ENCODE measurements at regions not wholly inside any gene's neighbourhood (a gene's known extent, or its start where the extent isn't known, plus 50 kb on each side); places are given as distances from the start of the nearest gene placed in this dataset.

DNA sequence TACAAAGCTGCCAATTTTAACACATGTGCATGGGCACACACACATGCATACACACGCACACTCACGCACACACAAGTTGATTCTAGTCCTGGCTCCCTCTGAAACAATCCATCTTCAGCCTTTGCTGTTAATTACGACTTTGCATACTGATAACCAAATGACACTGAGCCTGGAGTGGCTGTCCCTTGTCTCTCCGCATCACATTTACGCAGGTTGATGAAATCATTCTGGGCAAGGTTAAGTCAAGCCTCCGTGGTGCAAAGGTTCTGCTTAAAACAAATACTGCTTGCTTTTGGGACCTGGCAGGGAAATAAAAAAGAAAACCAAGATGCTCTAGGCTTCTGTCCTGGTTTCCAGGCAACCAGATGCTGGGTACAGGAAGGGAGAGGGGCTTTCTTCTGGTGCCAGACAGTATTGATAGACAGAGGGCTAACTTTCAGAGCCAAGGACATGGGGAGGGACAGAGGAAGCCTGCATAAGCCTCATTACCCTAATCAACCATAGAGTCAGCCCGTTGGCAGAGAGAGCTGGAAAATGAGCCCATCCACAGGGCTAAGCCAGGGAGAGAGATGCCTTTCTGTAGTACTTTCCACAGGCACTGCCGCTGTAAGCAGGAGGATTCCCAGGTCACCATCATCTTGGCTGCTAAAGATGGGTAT is 233.0 kb downstream of the WDR11 start:
- H3K36me3 ChIP-seq: no peaks in the 10 kb centered on the region
- no peak for DNase-seq
- H3K9me3 ChIP-seq: no peaks in the 10 kb centered on the region
- TF ChIP-seq, protein P1, sequence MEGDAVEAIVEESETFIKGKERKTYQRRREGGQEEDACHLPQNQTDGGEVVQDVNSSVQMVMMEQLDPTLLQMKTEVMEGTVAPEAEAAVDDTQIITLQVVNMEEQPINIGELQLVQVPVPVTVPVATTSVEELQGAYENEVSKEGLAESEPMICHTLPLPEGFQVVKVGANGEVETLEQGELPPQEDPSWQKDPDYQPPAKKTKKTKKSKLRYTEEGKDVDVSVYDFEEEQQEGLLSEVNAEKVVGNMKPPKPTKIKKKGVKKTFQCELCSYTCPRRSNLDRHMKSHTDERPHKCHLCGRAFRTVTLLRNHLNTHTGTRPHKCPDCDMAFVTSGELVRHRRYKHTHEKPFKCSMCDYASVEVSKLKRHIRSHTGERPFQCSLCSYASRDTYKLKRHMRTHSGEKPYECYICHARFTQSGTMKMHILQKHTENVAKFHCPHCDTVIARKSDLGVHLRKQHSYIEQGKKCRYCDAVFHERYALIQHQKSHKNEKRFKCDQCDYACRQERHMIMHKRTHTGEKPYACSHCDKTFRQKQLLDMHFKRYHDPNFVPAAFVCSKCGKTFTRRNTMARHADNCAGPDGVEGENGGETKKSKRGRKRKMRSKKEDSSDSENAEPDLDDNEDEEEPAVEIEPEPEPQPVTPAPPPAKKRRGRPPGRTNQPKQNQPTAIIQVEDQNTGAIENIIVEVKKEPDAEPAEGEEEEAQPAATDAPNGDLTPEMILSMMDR (IDR thresholded peaks at IDR 0.05): no peak
- TF ChIP-seq POLR2AphosphoS5 (IDR thresholded peaks at IDR 0.05): no peak
- TF ChIP-seq EP300 (IDR thresholded peaks at IDR 0.05): no peak
- TF ChIP-seq POLR2A (IDR thresholded peaks at IDR 0.05): no peak
- intact Hi-C loops (cut with DNase I; ENCODE audit: low total_unique reads): no loop called here
- no peaks in the 10 kb centered on the region for H3K27me3 ChIP-seq
- H3K4me1 ChIP-seq: peaks cover 0 to 12% (median 9%) of the 10 kb centered on the region in 4 donors
- no peak overlapping the region for H3K27ac ChIP-seq
- no peak overlapping the region for H3K4me3 ChIP-seq
- WGBS, 5 donors: 72 to 81% (median 79%) methylated on average over 8 of the region's 8 CpGs

DNA sequence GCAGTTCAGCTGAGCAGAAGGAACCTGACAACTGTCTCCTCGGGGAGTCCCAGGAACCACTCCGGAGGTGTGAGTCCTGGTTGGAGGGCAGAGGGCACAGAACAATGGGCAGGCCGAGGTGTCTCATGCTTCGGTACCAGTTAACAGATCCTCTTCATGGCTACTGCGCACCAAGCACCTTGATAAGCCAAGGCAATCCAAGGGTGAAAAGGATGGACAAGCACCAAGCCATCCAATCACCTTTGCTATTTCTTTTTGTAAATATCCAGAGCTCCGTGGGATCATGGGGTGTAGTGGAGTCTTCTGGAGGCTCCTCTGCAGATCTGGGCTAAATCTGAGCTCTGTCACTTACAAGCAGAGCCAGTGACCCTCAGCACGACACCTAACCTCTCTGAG is 233.5 kb downstream of the WDR11 start:
- WGBS, 5 donors: 75 to 84% (median 83%) methylated on average over 7 of the region's 7 CpGs
- no peaks in the 10 kb centered on the region for H3K9me3 ChIP-seq
- TF ChIP-seq, protein P1 (IDR thresholded peaks at IDR 0.05): no peak
- no peak for TF ChIP-seq POLR2AphosphoS5 (IDR thresholded peaks at IDR 0.05)
- no peak for TF ChIP-seq EP300 (IDR thresholded peaks at IDR 0.05)
- no peak for TF ChIP-seq POLR2A (IDR thresholded peaks at IDR 0.05)
- no peak for DNase-seq
- no peaks in the 10 kb centered on the region for H3K27me3 ChIP-seq
- H3K4me3 ChIP-seq: no peak overlapping the region
- intact Hi-C loops (cut with DNase I; ENCODE audit: low total_unique reads): no loop called here
- peaks cover 0 to 10% (median 4%) of the 10 kb centered on the region in 4 donors for H3K4me1 ChIP-seq
- H3K36me3 ChIP-seq: no peaks in the 10 kb centered on the region
- no peak overlapping the region for H3K27ac ChIP-seq

DNA sequence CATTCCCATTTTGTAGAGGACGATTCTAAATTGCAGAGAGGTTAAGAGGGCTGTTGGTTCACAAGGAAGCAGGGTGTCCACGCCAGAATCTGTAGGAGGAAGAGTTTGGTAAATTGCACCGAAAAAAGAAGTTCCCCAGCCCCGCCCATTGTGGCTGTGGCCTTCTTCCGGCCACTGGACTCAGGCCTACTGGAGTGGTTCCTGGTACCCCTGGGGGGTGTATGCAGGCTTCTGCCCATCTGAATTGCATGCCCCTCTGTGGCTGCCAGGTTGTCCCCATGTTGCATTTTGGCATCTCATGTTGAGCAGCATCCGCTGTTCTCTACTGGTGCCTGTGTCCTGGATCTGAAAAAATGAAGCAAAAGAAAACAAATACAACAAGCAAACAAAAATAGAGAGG is 234.2 kb downstream of the WDR11 start:
- no peak overlapping the region for H3K27ac ChIP-seq
- TF ChIP-seq EP300 (IDR thresholded peaks at IDR 0.05) (no peak), POLR2AphosphoS5 (IDR thresholded peaks at IDR 0.05) (no peak), POLR2A (IDR thresholded peaks at IDR 0.05) (no peak)
- TF ChIP-seq, protein P1 (IDR thresholded peaks at IDR 0.05): no peak
- H3K27me3 ChIP-seq: no peaks in the 10 kb centered on the region
- WGBS, 5 donors: 75 to 81% (median 76%) methylated on average over 6 of the region's 6 CpGs
- no peak overlapping the region for H3K4me3 ChIP-seq
- H3K36me3 ChIP-seq: no peaks in the 10 kb centered on the region
- intact Hi-C loops (cut with DNase I; ENCODE audit: low total_unique reads): no loop called here
- no peaks in the 10 kb centered on the region for H3K9me3 ChIP-seq
- DNase-seq: no peak
- peaks cover 0 to 3% (median 1%) of the 10 kb centered on the region in 4 donors for H3K4me1 ChIP-seq

DNA sequence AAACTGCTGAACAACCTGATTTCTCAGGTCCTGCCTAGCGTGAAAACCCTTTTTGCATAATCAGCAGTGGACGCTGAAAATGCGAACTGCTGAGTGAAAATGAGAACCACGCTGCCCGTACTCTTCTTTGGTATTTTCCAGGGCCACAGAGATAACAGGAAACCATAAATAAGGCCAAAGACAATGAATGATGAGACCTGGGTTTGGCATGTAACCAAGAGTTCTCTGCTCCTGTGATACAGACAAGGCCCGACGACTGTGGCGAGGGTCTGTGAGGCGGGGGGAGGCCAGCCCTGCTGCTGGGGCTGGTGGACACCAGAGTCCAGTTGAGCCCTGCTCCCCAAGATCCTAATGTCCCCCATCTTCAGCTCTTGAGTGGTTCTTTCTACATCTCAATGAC is 236.0 kb downstream of the WDR11 start:
- TF ChIP-seq EP300 (IDR thresholded peaks at IDR 0.05): no peak
- TF ChIP-seq, protein P1 (IDR thresholded peaks at IDR 0.05): no peak
- TF ChIP-seq POLR2AphosphoS5 (IDR thresholded peaks at IDR 0.05): no peak
- no peak for TF ChIP-seq POLR2A (IDR thresholded peaks at IDR 0.05)
- H3K27me3 ChIP-seq: no peaks in the 10 kb centered on the region
- no peaks in the 10 kb centered on the region for H3K9me3 ChIP-seq
- 81 to 91% (median 87%) methylated on average over 9 of the region's 9 CpGs for WGBS, 5 donors
- DNase-seq: no peak
- intact Hi-C loops (cut with DNase I; ENCODE audit: low total_unique reads): no loop called here
- H3K4me1 ChIP-seq: no peaks in the 10 kb centered on the region
- H3K27ac ChIP-seq: no peak overlapping the region
- no peaks in the 10 kb centered on the region for H3K36me3 ChIP-seq
- H3K4me3 ChIP-seq: no peak overlapping the region

Data from stomach (tissue), 8 donors.